ENCODE measurements at regions not wholly inside any gene's neighbourhood (a gene's known extent, or its start where the extent isn't known, plus 50 kb on each side); places are given as distances from the start of the nearest gene placed in this dataset.
A peak's percentile ranks its signal among the peaks of the same experiment; 100 is the strongest.

- no peak for FAIRE-seq
- TF ChIP-seq CTCF (IDR thresholded peaks at IDR 0.05; ENCODE audit: insufficient read depth, missing control alignments) = no peak
- DNase-seq (ENCODE audit: insufficient read length, low spot score) = no peak
These were observed 80.2 kb upstream of the KIRREL3 start for GRCh38 chr11:127080735-127081134.

GRCh38 chr11:127075758-127076157 lies 75.2 kb upstream of the KIRREL3 start:
- no peak for FAIRE-seq
- TF ChIP-seq CTCF (IDR thresholded peaks at IDR 0.05; ENCODE audit: insufficient read depth, missing control alignments) = no peak
- no peak for DNase-seq (ENCODE audit: insufficient read length, low spot score)

- no peak for DNase-seq (ENCODE audit: insufficient read length, low spot score)
- no peak for FAIRE-seq
- peak; percentile 9 for TF ChIP-seq CTCF (IDR thresholded peaks at IDR 0.05; ENCODE audit: insufficient read depth, missing control alignments)
These were observed 73.7 kb upstream of the KIRREL3 start for GRCh38 chr11:127074151-127074761.

GRCh38 chr11:127073621-127074020 lies 73.1 kb upstream of the KIRREL3 start:
- TF ChIP-seq CTCF (IDR thresholded peaks at IDR 0.05; ENCODE audit: insufficient read depth, missing control alignments) = no peak
- FAIRE-seq (no peak), DNase-seq (ENCODE audit: insufficient read length, low spot score) (no peak)

- no peak for TF ChIP-seq CTCF (IDR thresholded peaks at IDR 0.05; ENCODE audit: insufficient read depth, missing control alignments)
- FAIRE-seq (no peak), DNase-seq (ENCODE audit: insufficient read length, low spot score) (no peak)
These were observed 71.0 kb upstream of the KIRREL3 start for GRCh38 chr11:127071606-127072005.

GRCh38 chr11:127070808-127071207 lies 70.2 kb upstream of the KIRREL3 start:
- no peak for TF ChIP-seq CTCF (IDR thresholded peaks at IDR 0.05; ENCODE audit: insufficient read depth, missing control alignments)
- FAIRE-seq = no peak
- DNase-seq (ENCODE audit: insufficient read length, low spot score) = no peak

GRCh38 chr11:127066401-127067090 lies 66.0 kb upstream of the KIRREL3 start:
- DNase-seq (ENCODE audit: insufficient read length, low spot score) = no peak
- no peak for FAIRE-seq
- TF ChIP-seq CTCF (IDR thresholded peaks at IDR 0.05; ENCODE audit: insufficient read depth, missing control alignments) = no peak
